ENCODE measurements at regions not wholly inside any gene's neighbourhood (a gene's known extent, or its start where the extent isn't known, plus 50 kb on each side); places are given as distances from the start of the nearest gene placed in this dataset.

DNA sequence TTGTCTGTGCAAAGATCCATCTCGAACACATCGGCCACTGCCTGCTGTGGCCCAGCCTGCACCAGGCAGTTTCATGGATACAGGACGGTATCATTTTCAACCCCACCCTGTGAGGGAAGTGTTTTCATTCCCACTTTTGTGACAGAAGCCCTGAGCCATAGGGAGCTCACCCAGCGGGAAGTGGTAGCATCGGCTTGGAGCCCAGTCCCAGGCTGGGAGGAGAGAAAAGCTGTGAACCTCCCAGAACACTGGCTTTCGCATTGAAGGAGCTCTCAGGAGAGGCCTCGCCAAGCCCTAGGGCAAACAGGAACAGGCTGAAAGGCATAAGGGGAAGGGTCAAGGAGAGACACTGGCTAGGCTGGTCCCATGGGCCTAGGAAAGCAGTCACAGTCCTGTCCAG is 166.1 kb downstream of the TFCP2L1 start:
- TF ChIP-seq, protein P1, sequence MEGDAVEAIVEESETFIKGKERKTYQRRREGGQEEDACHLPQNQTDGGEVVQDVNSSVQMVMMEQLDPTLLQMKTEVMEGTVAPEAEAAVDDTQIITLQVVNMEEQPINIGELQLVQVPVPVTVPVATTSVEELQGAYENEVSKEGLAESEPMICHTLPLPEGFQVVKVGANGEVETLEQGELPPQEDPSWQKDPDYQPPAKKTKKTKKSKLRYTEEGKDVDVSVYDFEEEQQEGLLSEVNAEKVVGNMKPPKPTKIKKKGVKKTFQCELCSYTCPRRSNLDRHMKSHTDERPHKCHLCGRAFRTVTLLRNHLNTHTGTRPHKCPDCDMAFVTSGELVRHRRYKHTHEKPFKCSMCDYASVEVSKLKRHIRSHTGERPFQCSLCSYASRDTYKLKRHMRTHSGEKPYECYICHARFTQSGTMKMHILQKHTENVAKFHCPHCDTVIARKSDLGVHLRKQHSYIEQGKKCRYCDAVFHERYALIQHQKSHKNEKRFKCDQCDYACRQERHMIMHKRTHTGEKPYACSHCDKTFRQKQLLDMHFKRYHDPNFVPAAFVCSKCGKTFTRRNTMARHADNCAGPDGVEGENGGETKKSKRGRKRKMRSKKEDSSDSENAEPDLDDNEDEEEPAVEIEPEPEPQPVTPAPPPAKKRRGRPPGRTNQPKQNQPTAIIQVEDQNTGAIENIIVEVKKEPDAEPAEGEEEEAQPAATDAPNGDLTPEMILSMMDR (IDR thresholded peaks at IDR 0.05; ENCODE audit: extremely low read depth, low read depth, low read length): no peak
- no peak overlapping the region for H3K27ac ChIP-seq (ENCODE audit: low read depth, low read length)
- H3K27me3 ChIP-seq (ENCODE audit: insufficient read depth, low read length): peaks cover 12% of the 10 kb centered on the region
- no peak overlapping the region for H2AFZ ChIP-seq (ENCODE audit: low read length)
- no peaks in the 10 kb centered on the region for H3K36me3 ChIP-seq (ENCODE audit: insufficient read depth, low read length)
- H3K9me3 ChIP-seq (ENCODE audit: low read depth, low read length): no peaks in the 10 kb centered on the region
- H3K4me3 ChIP-seq (ENCODE audit: insufficient read depth, low read length): no peak overlapping the region
- no peaks in the 10 kb centered on the region for H4K20me1 ChIP-seq (ENCODE audit: insufficient read depth, low read length)
- no peak for DNase-seq (ENCODE audit: insufficient read length, low spot score, missing footprints)
- no peaks in the 10 kb centered on the region for H3K79me2 ChIP-seq (ENCODE audit: insufficient read depth, low read length)
- no peaks in the 10 kb centered on the region for H3K4me1 ChIP-seq (ENCODE audit: insufficient read depth, low read length)
- H3K4me2 ChIP-seq (ENCODE audit: insufficient read depth, low read length): no peak overlapping the region

DNA sequence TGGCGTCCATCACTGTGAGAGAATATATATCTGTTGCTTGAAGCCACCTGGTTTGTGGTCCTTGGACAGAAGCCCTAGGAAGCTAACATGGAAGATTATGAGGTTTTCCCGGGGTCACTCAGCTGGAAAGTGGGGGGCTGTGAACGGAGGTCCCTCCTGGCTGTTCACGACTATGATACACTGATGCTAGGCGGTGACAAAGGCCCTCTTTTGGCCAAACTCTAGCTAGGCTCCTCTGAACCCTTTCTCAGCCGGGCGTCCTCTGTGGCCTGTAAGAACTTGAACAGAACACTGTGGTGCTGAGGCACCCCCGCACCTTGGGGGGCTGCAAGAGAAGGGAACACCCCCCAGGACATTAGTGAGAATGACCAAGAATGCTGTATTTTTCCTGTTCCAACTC is 164.6 kb downstream of the TFCP2L1 start:
- no peaks in the 10 kb centered on the region for H3K9me3 ChIP-seq (ENCODE audit: low read depth, low read length)
- H3K27me3 ChIP-seq (ENCODE audit: insufficient read depth, low read length): peaks cover 12% of the 10 kb centered on the region
- no peak overlapping the region for H3K4me3 ChIP-seq (ENCODE audit: insufficient read depth, low read length)
- DNase-seq (ENCODE audit: insufficient read length, low spot score, missing footprints): no peak
- H3K4me2 ChIP-seq (ENCODE audit: insufficient read depth, low read length): no peak overlapping the region
- H2AFZ ChIP-seq (ENCODE audit: low read length): no peak overlapping the region
- TF ChIP-seq, protein P1 (IDR thresholded peaks at IDR 0.05; ENCODE audit: extremely low read depth, low read depth, low read length): no peak
- H3K79me2 ChIP-seq (ENCODE audit: insufficient read depth, low read length): no peaks in the 10 kb centered on the region
- no peaks in the 10 kb centered on the region for H3K4me1 ChIP-seq (ENCODE audit: insufficient read depth, low read length)
- H3K36me3 ChIP-seq (ENCODE audit: insufficient read depth, low read length): no peaks in the 10 kb centered on the region
- H4K20me1 ChIP-seq (ENCODE audit: insufficient read depth, low read length): no peaks in the 10 kb centered on the region
- no peak overlapping the region for H3K27ac ChIP-seq (ENCODE audit: low read depth, low read length)

DNA sequence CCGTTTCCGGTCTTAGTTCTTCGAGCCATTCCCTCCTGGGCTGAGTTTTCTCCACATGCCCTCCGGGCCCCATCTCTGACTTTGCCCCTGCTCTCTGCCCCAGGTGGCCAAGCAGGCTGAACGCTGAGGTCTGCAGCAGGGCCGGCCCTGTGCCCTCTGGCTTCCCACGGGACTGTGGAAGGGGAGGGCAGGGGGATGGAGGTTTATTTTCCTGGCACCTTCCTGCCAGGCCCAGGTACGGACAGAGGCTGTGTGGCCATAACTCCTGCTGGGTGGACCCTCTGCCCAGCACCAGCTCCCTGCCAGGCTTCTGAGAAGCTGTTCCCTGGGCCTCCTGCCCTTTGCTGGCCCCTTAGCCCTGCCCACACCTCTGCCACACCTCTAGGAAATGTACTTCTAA is 164.0 kb downstream of the TFCP2L1 start:
- no peak overlapping the region for H3K27ac ChIP-seq (ENCODE audit: low read depth, low read length)
- TF ChIP-seq, protein P1 (IDR thresholded peaks at IDR 0.05; ENCODE audit: extremely low read depth, low read depth, low read length): no peak
- peaks cover 12% of the 10 kb centered on the region for H3K27me3 ChIP-seq (ENCODE audit: insufficient read depth, low read length)
- no peak overlapping the region for H3K4me3 ChIP-seq (ENCODE audit: insufficient read depth, low read length)
- no peak for DNase-seq (ENCODE audit: insufficient read length, low spot score, missing footprints)
- no peaks in the 10 kb centered on the region for H3K79me2 ChIP-seq (ENCODE audit: insufficient read depth, low read length)
- no peaks in the 10 kb centered on the region for H3K9me3 ChIP-seq (ENCODE audit: low read depth, low read length)
- no peaks in the 10 kb centered on the region for H4K20me1 ChIP-seq (ENCODE audit: insufficient read depth, low read length)
- H2AFZ ChIP-seq (ENCODE audit: low read length): no peak overlapping the region
- H3K36me3 ChIP-seq (ENCODE audit: insufficient read depth, low read length): no peaks in the 10 kb centered on the region
- no peaks in the 10 kb centered on the region for H3K4me1 ChIP-seq (ENCODE audit: insufficient read depth, low read length)
- no peak overlapping the region for H3K4me2 ChIP-seq (ENCODE audit: insufficient read depth, low read length)

DNA sequence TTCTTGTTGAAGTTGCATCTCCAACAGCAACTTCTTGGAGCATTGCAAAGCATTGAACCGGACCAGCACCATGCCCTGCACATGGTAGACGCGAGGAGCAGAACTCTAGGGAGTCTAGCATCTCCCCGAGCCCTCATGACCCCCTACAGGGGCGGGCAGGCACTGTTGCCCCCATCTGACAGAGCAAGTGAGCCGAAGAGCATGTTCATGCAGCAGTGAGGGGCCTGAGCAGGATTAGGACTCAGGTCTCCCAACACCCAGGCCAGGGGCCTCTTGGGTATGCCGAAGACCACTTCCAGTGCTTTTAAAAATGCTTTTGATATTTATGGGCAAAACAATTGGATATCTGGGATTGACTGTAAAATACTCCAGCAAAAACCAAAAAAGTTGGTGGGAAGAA is 163.3 kb downstream of the TFCP2L1 start:
- H3K4me3 ChIP-seq (ENCODE audit: insufficient read depth, low read length): no peak overlapping the region
- no peak overlapping the region for H3K4me2 ChIP-seq (ENCODE audit: insufficient read depth, low read length)
- H4K20me1 ChIP-seq (ENCODE audit: insufficient read depth, low read length): no peaks in the 10 kb centered on the region
- no peaks in the 10 kb centered on the region for H3K79me2 ChIP-seq (ENCODE audit: insufficient read depth, low read length)
- H3K4me1 ChIP-seq (ENCODE audit: insufficient read depth, low read length): no peaks in the 10 kb centered on the region
- H3K9me3 ChIP-seq (ENCODE audit: low read depth, low read length): no peaks in the 10 kb centered on the region
- no peak for DNase-seq (ENCODE audit: insufficient read length, low spot score, missing footprints)
- H3K27me3 ChIP-seq (ENCODE audit: insufficient read depth, low read length): peaks cover 12% of the 10 kb centered on the region
- H3K27ac ChIP-seq (ENCODE audit: low read depth, low read length): no peak overlapping the region
- H2AFZ ChIP-seq (ENCODE audit: low read length): no peak overlapping the region
- H3K36me3 ChIP-seq (ENCODE audit: insufficient read depth, low read length): no peaks in the 10 kb centered on the region
- TF ChIP-seq, protein P1 (IDR thresholded peaks at IDR 0.05; ENCODE audit: extremely low read depth, low read depth, low read length): no peak

Measured in osteoblast (primary cell).